Keratinocyte (primary cell): ENCODE measurements at regions not wholly inside any gene's neighbourhood (a gene's known extent, or its start where the extent isn't known, plus 50 kb on each side); places are given as distances from the start of the nearest gene placed in this dataset.

Experiments used
- DNase-seq: peaks from one replicate; pipeline ENCODE4 v3.0.0-alpha.2; 2011; ENCODE audit warnings: low read depth, missing footprints, low spot score
- FAIRE-seq: peaks from 2 replicates; lab custom pipeline; 2011; peaks lifted over from hg19 to GRCh38; lab: Jason Lieb, UNC
- H2AFZ ChIP-seq: 2 replicates; pipeline ENCODE4 v1.6.0; 2012; ENCODE audit warnings: low read length, control low read depth, inconsistent platforms; ENCODE audit not compliant: control insufficient read depth
- H3K27ac ChIP-seq: 2 replicates; pipeline ENCODE4 v1.5.1; 2011; ENCODE audit warnings: low read length; ENCODE audit not compliant: control insufficient read depth, insufficient read depth
- H3K27me3 ChIP-seq: 3 replicates; pipeline ENCODE4 v1.6.0; 2011; ENCODE audit warnings: low read length; ENCODE audit not compliant: control insufficient read depth, insufficient read depth; ENCODE audit errors: extremely low read depth
- H3K36me3 ChIP-seq, 2 experiments: 2 replicates in 1 of 2; 3 replicates in 1 of 2; pipeline ENCODE4 v1.5.1; 2011; ENCODE audit warnings: low read length in 2 of 2, mild to moderate bottlenecking in 1 of 2; ENCODE audit not compliant: control insufficient read depth in 2 of 2, insufficient read depth in 2 of 2; ENCODE audit errors: extremely low read depth in 1 of 2
- H3K4me1 ChIP-seq: 3 replicates; pipeline ENCODE4 v1.5.1; 2011; ENCODE audit warnings: low read length; ENCODE audit not compliant: control insufficient read depth, insufficient read depth; ENCODE audit errors: extremely low read depth
- H3K4me2 ChIP-seq: 3 replicates; pipeline ENCODE4 v1.6.0; 2011; ENCODE audit warnings: low read depth, low read length; ENCODE audit not compliant: control insufficient read depth, insufficient read depth; ENCODE audit errors: extremely low read depth
- H3K4me3 ChIP-seq, 3 experiments: fragments of 200-600 bp in 1 of 3; sonication (generic) in 1 of 3; 2 replicates in 2 of 3; 3 replicates in 1 of 3; pipeline ENCODE4 v1.5.1; 2011 to 2016; ENCODE audit warnings: low read length in 3 of 3, mild to moderate bottlenecking in 3 of 3, control low read depth in 2 of 3, inconsistent platforms in 1 of 3, low read depth in 1 of 3, mixed read lengths in 1 of 3, mixed run types in 1 of 3, moderate library complexity in 1 of 3; ENCODE audit not compliant: control insufficient read depth in 2 of 3, insufficient read depth in 2 of 3; ENCODE audit errors: extremely low read depth in 1 of 3
- H3K79me2 ChIP-seq: 2 replicates; pipeline ENCODE4 v1.6.0; 2012; ENCODE audit warnings: low read length; ENCODE audit not compliant: control insufficient read depth, insufficient read depth
- H3K9ac ChIP-seq: 3 replicates; pipeline ENCODE4 v1.6.0; 2011; ENCODE audit warnings: low read length; ENCODE audit not compliant: control insufficient read depth, insufficient read depth; ENCODE audit errors: extremely low read depth
- H3K9me1 ChIP-seq: 3 replicates; pipeline ENCODE4 v1.6.0; 2011; ENCODE audit warnings: low read length; ENCODE audit not compliant: control insufficient read depth, insufficient read depth; ENCODE audit errors: extremely low read depth
- H3K9me3 ChIP-seq: 2 replicates; pipeline ENCODE4 v1.5.1; 2012; ENCODE audit warnings: low read depth, low read length; ENCODE audit not compliant: control insufficient read depth
- H4K20me1 ChIP-seq: 3 replicates; pipeline ENCODE4 v1.6.0; 2011; ENCODE audit warnings: low read length; ENCODE audit not compliant: control insufficient read depth, insufficient read depth; ENCODE audit errors: extremely low read depth
- CTCF ChIP-seq, 3 experiments: IDR thresholded peaks in 1 of 3; conservative IDR thresholded peaks in 1 of 3; optimal IDR thresholded peaks in 1 of 3; 2 replicates in 2 of 3; 3 replicates in 1 of 3; pipeline versions ENCODE3 to v1.5.1; 2011; ENCODE audit warnings: low read length in 3 of 3, mild to moderate bottlenecking in 3 of 3, moderate library complexity in 2 of 3, control low read depth in 1 of 3, inconsistent platforms in 1 of 3; ENCODE audit not compliant: insufficient read depth in 2 of 3; ENCODE audit errors: extremely low read depth in 1 of 3
- EZH2 ChIP-seq: IDR thresholded peaks from one replicate; pipeline ENCODE4 v1.6.1; 2012; ENCODE audit warnings: inconsistent platforms, mild to moderate bottlenecking, low read length, moderate library complexity
- dilution Hi-C: fragments of 300-500 bp; cut with MboI; formaldehyde crosslinking; loops from one replicate; pipeline ENCODE4 v1.7.0; 2020; ENCODE audit warnings: low sequenced_read_pairs; ENCODE audit not compliant: extremely low pct_ligation_motif_present

GRCh38 chr19:30284209-30284608 lies 88.0 kb upstream of the ZNF536 start:
- Histone ChIP-seq H3K36me3 (no peaks in the 10 kb centered on the region), H3K27ac (no peak overlapping the region), H3K9ac (no peak overlapping the region), H3K9me1 (no peaks in the 10 kb centered on the region), H3K4me1 (no peaks in the 10 kb centered on the region), H3K4me3 (no peak overlapping the region), H2AFZ (no peak overlapping the region), H3K9me3 (no peaks in the 10 kb centered on the region), H3K27me3 (no peaks in the 10 kb centered on the region), H4K20me1 (no peaks in the 10 kb centered on the region), H3K79me2 (no peaks in the 10 kb centered on the region), H3K4me2 (no peak overlapping the region)
- dilution Hi-C loops = no loop called here
- DNase-seq (no peak), FAIRE-seq (no peak)
- TF ChIP-seq CTCF (optimal IDR thresholded peaks at IDR 0.05 in 1 of 3, IDR thresholded peaks at IDR 0.05 in 1 of 3, conservative IDR thresholded peaks at IDR 0.05 in 1 of 3; ENCODE audit: extremely low read depth in 1 of 3, insufficient read depth in 2 of 3, low read length in 3 of 3) (no peak), EZH2 (no peak)

GRCh38 chr19:30284885-30285284 lies 87.3 kb upstream of the ZNF536 start:
- H3K4me1 ChIP-seq = no peaks in the 10 kb centered on the region
- H3K27me3 ChIP-seq = no peaks in the 10 kb centered on the region
- TF ChIP-seq EZH2 (no peak), CTCF (optimal IDR thresholded peaks at IDR 0.05 in 1 of 3, IDR thresholded peaks at IDR 0.05 in 1 of 3, conservative IDR thresholded peaks at IDR 0.05 in 1 of 3; ENCODE audit: extremely low read depth in 1 of 3, insufficient read depth in 2 of 3, low read length in 3 of 3) (no peak)
- no peak overlapping the region for H2AFZ ChIP-seq
- no peak overlapping the region for H3K4me2 ChIP-seq
- dilution Hi-C loops = no loop called here
- no peak for FAIRE-seq
- no peaks in the 10 kb centered on the region for H3K9me3 ChIP-seq
- H3K36me3 ChIP-seq = no peaks in the 10 kb centered on the region
- H3K27ac ChIP-seq = no peak overlapping the region
- H3K4me3 ChIP-seq = no peak overlapping the region
- H3K9ac ChIP-seq = no peak overlapping the region
- no peaks in the 10 kb centered on the region for H3K79me2 ChIP-seq
- DNase-seq = no peak
- no peaks in the 10 kb centered on the region for H4K20me1 ChIP-seq
- H3K9me1 ChIP-seq = no peaks in the 10 kb centered on the region
